GM18867 (cell line): ENCODE measurements at regions not wholly inside any gene's neighbourhood (a gene's known extent, or its start where the extent isn't known, plus 50 kb on each side); places are given as distances from the start of the nearest gene placed in this dataset.
A peak's percentile ranks its signal among the peaks of the same experiment; 100 is the strongest.
"Not testable (repeated sequence)": the region's sequence is repeated elsewhere in the genome, so short reads cannot be mapped to it uniquely, and the experiment has no call there.

ENCODE experiments used
- ATAC-seq: cut with Tn5 transposase; IDR thresholded peaks from one replicate; pipeline ENCODE4 v1.9.1; 2021; ENCODE audit warnings: mild to moderate bottlenecking, moderate library complexity; ENCODE audit not compliant: unreplicated experiment

DNA sequence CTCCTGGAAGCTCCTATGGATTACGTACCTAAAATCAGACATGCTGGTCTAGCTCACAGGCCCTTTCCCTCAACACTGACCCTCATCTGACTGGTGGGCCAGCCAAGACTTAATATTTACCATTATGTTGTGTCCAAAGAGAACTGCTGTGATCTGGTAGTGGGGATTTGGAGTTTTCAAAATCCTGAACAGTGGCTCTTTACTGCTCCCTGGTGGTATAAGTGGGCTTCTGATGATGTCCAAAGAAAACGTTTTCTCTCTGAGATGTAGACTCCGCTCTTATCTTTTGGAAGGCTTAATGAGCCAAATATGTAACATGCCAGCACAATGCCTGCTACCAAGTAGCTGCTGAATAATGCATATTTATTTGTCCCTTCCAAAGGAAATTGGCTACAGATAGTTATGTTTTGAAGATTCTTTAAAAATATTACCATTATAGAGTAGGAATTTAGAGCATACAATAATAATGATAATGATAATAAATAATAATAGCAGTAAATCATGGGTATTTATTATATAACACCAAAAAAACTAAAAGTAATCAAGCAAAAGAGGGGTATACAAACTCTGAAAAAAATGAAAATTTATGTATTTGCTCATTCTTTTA, 406.6 kb upstream of the TNC start:
- peak; percentile 57 for ATAC-seq

DNA sequence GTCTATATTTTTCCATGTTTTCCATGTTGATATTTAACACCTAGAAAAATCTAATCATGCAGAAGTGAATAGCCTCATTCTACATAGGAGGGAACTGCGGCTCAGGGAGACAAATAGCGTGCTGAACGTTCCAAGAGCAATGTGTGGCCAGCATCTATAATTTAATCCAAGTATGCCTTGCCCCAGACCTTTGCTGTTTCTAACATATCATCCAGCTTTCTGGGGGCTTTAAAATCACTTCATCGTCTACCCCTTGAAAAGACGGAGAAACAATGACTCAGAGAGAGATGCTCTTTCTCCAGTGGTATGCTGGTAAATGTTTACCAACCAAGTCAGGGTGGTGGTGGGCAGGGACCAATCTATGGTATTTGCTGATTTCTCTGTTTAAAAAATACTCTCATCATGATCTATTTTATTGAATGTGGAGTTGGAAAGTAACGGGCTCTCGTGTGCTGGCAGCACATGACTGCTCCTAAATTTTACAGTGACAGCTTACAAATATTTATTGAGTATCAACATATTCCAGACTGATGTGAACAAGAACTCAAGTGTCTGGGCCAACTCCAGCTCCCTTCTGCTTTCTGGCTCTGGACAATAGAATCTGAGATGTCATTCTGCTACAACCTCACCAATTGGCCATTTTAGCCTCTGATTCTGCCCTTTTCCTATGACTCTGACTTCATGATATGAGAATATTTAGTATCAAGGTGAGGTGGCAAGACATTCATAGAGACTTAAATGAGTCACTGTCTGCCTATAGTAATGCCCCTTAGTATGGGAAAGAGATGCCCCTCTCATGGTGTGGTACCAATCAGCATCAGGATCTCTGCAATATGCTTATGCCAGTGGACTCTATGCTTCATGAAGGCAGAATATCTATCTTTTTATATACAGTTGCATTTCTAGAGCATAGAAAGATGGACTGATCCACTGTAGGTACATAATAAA, 407.4 kb upstream of the TNC start:
- no peak for ATAC-seq

DNA sequence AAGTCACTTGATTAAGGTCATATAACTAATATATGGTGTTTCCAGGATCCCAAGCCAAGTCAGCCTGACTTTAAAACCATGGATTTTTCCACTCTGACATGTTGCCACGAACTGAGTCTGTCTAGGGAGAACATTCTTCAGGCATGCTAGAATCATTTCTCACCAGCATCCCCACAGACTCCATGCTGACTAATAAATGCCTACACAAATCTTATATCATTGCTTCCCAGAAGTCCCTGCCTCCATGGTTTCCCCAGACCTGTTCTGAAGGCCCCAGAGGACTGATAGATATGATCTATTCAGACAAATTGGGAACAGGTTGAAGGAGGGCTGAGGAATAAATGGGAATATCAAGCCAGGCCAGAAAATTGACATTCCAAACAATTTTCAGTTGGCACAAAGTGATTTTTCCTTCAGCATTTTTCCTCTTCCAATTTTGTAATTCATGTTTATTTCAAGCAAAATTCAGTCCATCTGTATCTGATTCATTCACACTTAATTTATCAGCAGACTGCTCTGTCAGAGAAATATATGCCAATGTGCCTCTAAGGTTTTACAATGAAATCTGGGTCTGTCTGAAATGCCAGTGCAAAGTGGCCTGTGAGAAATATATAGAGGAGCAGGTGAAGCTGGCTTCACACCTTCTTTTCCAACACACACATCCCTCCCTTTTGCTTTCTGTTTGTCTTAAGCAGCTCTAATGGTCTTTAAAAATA, 413.6 kb upstream of the TNC start:
- ATAC-seq, result no peak

DNA sequence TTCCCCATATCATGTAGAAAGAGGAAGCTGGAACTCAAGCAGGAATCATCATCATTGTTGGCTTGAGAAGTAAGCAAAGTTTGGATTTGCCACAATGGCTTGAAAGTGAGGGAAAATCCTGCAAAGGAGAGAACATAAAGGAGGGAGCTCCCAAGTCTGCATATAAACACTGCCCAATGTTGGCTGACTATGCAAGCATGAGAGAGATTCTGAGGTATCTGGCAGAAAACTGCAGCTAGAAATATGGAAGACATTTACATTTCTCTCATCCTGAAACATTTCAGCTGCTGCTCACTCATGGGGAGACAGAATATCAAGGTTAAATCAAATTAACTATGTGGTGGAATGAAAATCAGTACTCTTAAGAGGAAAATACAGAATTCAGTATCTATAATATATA, 415.6 kb upstream of the TNC start:
- no peak for ATAC-seq

DNA sequence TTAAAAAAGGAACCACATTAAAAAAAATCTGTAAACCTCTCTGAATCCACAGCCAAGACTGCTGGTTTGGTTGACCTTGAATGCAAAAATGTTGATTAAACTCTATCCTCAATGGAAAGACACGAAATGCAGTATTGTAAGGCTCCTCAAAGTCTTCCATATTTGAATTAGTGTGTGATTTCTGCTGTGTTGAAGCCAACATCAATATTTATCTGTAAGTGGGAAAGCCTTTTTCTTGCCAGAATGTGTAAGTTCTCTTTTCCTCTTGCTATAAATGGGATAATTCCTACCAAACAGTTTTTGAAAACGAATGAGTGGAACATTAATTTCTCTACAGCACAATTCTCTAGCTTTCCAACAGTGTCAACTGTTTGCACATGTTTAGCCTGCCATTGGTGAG, 422.1 kb upstream of the TNC start:
- no peak for ATAC-seq

DNA sequence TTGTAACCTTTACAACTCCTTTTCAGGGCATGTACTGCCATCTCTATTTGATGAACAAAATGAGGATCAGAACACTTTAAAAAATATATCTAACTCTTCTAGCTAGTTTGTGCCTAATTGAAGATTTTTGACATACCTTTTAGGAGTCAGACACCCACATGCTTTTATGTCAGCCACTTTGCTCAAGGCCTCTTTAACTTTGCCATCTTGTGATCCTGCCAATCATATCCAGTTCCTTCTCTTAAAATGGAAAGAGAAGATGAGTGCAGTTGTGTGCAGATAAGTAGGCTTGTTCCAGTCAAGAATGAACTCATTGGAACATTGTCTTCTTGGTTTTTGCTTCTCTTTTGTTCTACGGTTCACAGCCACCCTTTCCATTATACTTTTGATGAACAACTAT, 425.6 kb upstream of the TNC start:
- ATAC-seq, result no peak

DNA sequence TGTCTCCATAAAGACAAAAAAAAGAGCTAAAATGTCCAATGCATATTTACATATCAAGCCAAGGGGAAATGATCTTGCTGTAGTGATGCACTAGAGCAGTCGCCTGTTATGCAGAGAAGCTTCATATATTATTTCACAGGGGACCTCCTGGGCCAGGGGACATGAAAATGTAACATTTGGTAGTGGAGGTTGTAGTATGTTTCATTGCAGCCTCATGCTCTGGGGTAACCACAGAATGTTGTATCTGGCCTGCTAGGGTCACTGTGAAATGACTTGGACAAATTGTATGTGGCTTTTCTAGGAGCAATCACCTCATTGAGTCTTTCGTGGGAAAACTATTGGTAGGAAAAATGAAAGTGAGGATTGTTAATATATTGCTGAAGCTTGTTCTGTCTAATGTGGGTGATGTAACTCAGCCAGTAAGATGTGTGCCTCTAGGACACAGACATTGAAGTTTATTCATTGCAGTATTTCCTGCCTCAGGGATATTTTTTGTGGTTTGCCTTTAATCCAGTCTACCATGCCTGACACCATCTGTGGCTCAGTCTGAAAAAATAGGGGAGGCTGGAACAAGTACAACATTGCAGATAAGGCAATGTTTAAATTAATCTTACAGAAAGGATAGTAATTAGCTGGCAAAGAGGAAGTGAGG, 430.8 kb upstream of the TNC start:
- no peak for ATAC-seq

DNA sequence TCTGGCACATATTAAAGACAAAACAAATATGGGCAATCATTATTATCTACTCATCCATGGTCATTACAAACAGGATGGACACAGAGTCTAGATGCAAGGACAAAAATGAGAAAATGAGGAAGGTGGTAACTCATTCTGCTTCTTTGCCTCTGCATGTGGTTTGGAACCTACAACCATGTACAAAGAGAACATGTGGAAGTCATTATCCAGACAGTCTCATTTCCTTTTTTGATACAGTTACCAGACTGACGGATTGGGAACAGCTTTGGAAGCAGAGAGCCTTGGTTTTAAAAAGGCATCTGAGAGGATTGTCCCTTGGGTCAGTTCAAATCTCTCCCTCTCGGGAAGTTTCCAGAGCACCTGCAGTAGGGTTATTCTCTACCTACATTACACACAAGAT, 433.4 kb upstream of the TNC start:
- no peak for ATAC-seq

DNA sequence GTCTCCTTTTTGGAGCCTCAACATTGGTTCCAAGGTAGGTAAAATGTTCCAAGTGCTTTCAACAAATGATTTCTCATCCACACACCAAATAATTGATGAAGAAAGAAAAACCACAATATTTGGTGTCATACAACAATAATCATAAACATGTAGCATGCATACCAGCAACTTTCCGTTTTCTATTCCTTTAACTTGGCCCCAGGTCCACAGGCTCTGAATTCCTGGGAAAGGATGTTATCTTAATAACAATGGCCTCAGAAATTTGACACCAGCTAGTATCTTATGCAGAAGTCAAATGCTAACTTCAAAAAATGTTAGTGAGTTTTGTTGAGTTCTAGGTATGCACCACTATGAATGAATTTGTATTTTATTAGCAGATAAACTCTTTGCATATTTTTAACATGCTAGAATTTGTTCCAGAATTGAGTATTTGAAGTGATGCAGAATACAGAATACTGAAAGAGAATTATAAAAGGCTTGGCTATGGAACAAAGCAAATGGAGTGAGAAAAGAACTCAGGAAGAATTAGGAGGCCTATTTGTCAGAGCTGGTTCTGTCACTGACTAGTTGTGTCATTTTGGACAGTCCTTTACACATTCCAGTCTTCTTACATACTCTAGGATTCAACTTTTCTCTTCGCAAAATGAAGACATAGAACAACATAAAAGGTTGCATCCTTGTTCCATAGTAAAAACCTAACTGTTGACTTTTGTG, 435.3 kb upstream of the TNC start:
- ATAC-seq, result no peak

DNA sequence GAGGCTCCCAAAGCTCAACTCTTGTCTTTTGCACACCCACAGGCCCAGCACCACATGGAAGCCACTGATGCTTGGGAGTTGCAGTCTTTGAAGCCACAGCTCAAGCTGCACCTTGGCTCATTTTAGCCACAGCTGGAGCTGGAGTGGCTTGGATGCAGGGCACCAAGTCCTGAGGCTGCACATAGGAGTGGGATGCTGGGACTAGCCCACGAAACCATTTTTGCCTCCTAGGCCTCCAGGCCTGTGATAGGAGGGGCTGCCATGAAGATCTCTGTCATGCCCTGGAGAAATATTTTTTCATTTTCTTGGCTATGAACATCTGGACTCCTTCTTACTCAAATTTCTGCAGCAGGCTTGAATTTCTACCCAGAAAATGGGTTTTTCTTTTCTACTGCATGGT, 438.5 kb upstream of the TNC start:
- ATAC-seq, result no peak

DNA sequence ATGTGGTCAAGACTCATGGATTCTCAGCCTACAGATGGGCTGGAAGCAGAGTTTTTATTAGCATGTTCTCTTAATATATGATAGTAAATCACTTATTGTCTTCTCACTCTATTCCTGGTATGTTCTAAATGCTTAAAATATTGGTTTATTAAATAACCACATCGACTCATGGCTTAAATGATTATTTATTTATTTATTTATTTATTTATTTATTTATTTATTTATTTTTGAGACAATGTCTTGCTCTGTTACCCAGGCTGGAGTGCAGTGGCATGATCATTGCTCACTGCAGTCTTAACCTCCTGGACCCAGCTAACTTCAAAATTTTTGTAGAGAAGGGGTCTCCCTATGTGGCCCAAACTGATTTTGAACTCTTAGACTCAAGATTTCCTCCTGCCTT, 457.2 kb upstream of the TNC start:
- no peak for ATAC-seq

DNA sequence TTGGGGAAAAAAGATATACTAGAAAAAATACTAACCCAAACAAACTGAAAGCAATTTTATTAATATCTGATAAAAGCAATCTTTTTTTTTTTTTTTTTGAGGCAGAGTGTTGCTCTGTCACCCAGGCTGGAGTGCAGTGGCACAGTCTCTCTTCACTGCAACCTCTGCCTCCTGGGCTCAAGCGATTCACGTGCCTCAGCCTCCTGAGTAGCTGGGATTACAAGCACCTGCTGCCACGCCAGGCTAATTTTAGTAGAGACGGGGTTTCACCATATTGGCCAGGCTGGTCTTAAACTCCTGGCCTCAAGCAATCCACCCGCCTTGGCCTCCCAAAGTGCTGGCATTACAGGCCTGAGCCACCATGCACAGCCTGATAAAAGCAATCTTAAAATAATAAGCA, 467.5 kb upstream of the TNC start:
- not testable (repeated sequence) for ATAC-seq

DNA sequence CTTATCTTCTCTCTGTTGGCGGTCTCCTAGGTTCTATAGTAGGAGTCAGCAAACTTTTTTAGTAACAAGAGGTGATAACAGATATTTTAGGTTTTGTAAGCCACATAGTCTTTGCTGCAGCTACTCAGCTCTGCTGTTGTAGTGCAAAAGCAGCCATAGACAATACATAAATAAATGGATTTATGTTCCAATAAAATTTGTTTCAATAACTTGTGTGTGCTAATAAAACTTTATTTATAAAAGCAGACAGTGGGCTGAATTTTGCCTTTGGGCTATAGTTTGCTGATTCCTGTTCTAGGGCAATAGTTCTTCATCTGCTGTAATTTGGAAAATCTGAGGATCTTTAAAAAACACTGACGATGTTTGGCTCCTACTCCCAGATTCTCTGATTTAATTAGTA, 469.4 kb upstream of the TNC start:
- ATAC-seq, result no peak

DNA sequence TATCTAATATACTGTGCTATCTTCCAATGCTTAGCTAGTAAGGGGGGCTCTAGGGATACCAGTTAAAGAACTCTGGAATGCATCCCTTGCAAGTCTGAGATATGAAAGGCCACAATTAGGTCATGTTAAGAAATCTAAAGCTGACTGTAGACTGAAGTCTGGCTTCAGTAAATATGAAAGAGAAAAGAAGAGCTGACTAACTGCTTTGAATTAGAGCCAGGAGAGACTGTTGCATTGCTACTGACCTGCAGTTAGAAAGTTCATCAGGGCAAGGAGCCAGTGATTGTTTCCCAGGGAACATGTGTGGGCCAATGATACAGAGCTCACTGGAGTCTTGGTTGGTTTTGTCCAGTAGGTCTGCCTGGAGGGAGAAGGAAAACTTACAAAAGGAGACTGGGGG, 472.1 kb upstream of the TNC start:
- ATAC-seq, result no peak

DNA sequence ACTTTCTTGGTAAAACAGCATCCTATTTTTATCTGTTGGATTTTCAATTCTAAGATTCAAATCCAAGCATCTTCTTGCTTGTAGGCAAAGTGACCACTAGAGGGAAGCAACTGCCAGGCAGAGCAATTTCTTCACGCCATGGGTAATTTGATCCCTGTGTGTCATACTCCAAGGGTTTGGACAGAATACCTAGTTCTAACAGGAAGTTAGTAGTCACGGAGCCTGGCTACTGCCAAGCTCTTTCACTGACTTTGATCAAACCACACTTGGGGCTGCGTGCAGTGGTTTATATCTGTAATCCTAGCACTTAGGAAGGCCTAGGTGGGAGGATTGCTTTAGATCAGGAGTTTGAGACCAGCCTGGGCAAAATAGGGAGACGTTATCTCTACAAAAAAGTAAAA, 473.6 kb upstream of the TNC start:
- ATAC-seq, result peak; percentile 48

DNA sequence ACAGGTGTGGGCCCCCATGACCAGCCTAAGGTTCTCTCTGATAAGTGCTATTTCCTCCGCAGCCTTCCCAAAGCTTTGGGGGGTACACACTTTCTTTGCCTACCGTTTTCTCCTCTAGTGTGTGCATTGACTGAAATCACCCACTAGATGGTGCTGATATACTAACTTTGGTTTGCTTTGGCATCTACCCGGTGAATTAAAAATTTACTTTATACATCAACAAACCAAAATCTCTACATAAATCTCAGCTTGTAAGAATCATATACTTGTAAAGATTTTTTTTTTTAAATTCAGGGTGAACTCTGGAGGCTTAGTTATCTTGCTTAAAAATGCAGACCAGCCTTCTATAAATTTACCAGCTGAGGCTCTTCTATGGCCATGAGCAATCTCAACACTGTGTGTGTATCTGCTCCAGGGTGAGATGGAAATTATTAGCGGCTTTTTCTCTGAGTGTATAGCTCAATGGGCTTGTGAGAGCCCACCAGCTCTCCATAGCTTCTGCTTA, 475.7 kb upstream of the TNC start:
- ATAC-seq, result peak; percentile 66

DNA sequence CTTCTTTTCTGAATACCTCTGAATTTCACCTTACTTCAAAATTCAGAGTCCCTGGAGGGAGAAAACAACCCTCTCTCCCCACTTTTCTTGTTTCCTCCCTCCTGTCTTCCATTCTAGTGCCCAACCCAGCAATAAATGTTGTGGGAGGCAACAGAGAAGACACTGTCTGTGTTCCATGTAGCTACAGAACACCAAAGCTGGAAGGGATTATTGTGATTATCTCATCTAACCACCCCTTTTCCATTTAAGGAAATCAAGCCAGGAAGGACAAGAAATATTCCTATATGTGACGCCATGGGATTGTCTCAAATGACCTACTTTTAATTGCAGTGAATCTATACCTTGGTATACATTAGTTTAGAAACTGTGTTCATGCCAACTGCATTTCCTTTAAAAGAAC, 476.6 kb upstream of the TNC start:
- no peak for ATAC-seq

DNA sequence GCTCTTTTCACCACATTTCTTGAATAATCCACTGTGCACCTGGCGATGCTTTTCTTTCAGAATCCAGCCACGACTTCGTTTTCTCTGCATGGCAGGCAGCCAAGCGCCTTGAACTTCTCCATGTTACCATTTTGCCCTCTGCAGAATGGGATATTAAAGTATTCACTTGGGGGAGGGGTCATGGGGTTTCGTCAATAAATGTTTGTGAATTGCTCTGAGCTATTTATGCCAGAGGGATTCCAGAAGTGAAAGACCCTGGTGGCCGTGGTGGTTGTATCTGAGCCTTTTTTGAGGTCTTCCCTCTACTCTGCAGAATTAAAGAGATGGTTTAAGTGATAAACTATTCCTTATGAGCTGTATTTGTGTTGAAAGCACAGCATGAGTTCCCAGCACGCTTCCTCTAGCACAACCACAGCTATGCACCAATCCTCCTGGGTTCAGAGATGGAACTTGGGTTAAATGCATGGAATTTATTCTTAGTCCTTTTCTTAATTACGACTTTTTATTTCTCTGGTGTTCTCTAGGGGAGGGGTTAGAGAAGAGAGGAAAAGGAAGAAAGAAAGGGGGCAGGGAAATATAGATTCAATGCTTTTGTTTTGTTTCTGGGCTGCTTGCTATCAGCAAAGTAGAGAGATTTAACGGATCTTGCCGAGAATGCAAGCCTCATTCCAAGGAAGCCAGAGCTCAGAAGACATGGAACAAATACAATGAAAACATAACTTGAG, 478.2 kb upstream of the TNC start:
- no peak for ATAC-seq

DNA sequence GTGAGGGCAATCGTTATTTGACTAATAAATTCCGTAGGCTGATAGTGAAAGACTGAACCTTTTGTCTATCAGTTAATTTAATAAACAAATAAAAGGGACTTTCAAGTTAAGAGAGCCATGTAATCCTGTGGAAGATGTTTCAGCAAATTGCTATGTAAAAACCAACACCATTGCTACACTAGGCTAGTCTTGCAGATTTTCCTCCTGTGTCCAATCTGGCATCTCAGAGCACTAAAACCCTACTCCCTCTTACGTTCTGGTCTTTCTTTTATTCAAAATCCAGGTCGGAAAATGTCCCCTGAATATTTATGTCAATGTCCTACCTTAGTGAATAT, 478.8 kb upstream of the TNC start:
- ATAC-seq, result no peak

DNA sequence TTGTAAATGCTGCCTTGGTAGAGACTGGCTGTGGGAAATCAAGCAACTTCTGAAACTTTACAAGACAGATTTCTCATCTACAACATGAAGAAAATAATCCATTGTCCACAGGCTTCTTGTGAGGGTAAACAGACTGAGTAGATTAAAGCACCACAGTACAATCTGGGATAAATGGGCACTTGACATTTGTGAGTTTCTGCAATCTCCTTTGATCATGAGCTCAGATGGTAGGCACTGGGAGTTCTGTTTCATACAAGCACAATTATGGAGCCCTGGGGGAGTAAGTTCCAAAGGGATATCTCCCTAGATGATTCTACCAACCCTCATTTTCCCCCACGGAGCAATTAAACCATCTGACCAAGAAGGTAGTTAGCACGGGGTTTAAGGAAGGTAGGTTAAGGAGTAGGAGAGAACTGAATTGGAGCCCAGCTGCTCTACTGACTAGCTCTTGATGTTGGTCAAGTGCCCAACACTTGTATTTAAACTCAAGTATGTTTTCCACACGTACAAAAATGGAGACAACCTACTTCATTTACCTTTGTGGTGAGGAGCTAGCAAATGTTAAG, 479.5 kb upstream of the TNC start:
- ATAC-seq, result no peak
